Gastroesophageal sphincter (tissue), 4 donors: ENCODE measurements at regions not wholly inside any gene's neighbourhood (a gene's known extent, or its start where the extent isn't known, plus 50 kb on each side); places are given as distances from the start of the nearest gene placed in this dataset.

Experiments used
- ATAC-seq: fragments of 150-250 bp; one replicate; pipeline ENCODE4 v1.9.1; 2016; ENCODE audit warnings: mild to moderate bottlenecking, moderate library complexity
- H3K27ac ChIP-seq, 4 donors: fragments of 200-600 bp; sonication (generic) in 3 of 4; 1 replicate in 3 of 4; 2 replicates in 1 of 4; pipeline ENCODE4 v1.5.1; 2016 to 2019
- H3K27me3 ChIP-seq: fragments of 200-600 bp; sonication (generic); one replicate; pipeline ENCODE4 v1.5.1; 2019
- H3K36me3 ChIP-seq, 2 donors: fragments of 200-600 bp; sonication (generic); one replicate each; pipeline ENCODE4 v1.5.1; 2019; ENCODE audit warnings: control low read depth in 1 of 2
- H3K4me1 ChIP-seq, 3 donors: fragments of 200-600 bp; sonication (generic); 1 replicate in 2 of 3; 2 replicates in 1 of 3; pipeline ENCODE4 v1.5.1; 2016 to 2019; ENCODE audit warnings: control low read depth in 2 of 3
- H3K4me3 ChIP-seq, 2 donors: fragments of 200-600 bp; sonication (generic); one replicate each; pipeline ENCODE4 v1.5.1; 2019; ENCODE audit warnings: mild to moderate bottlenecking in 1 of 2, moderate library complexity in 1 of 2
- H3K9me3 ChIP-seq, 3 donors: fragments of 200-600 bp; sonication (generic); one replicate each; pipeline ENCODE4 v1.5.1; 2017 to 2019; ENCODE audit warnings: control low read depth in 2 of 3
- CTCF ChIP-seq, 4 experiments: fragments of 200-600 bp in 2 of 4; fragments of 450-650 bp in 2 of 4; sonication (generic) in 1 of 4; IDR thresholded peaks; one replicate each; pipeline ENCODE4 v1.5.1; 2017 to 2019; ENCODE audit warnings: antibody characterized with exemption in 4 of 4, mild to moderate bottlenecking in 2 of 4, moderate library complexity in 2 of 4
- EP300 ChIP-seq: sonication (generic); formaldehyde crosslinking; IDR thresholded peaks from one replicate; pipeline ENCODE4 v1.6.1; 2017; ENCODE audit warnings: antibody characterized with exemption, mild to moderate bottlenecking
- POLR2A ChIP-seq, 2 donors: fragments of 450-650 bp; IDR thresholded peaks; one replicate each; pipeline ENCODE4 v1.6.1; 2017; ENCODE audit warnings: antibody characterized with exemption in 2 of 2, mild to moderate bottlenecking in 2 of 2, moderate library complexity in 1 of 2
- POLR2AphosphoS5 ChIP-seq: sonication (generic); formaldehyde crosslinking; IDR thresholded peaks from one replicate; pipeline ENCODE4 v1.6.1; 2017; ENCODE audit warnings: antibody characterized with exemption
- WGBS, 2 donors: methylation state at CpG; one replicate each; pipeline ENCODE4 v1.1.5; 2018; ENCODE audit warnings: low coverage in 1 of 2; 5-methylcytosine and 5-hydroxymethylcytosine counted together

GRCh38 chr7:126213876-126214275 lies 1038.9 kb downstream of the GRM8 start:
- 58% methylated on average over 1 of the region's 1 CpG; no CpG with 5 or more reads in 1 of the 2 donors for WGBS, 2 donors
- ATAC-seq = no peak
- no peak for TF ChIP-seq POLR2AphosphoS5
- no peak for TF ChIP-seq CTCF (IDR thresholded peaks at IDR 0.05)
- no peak for TF ChIP-seq EP300
- TF ChIP-seq POLR2A (IDR thresholded peaks at IDR 0.05) = no peak
- H3K4me1 ChIP-seq = no peaks in the 10 kb centered on the region
- H3K36me3 ChIP-seq = no peaks in the 10 kb centered on the region
- H3K27ac ChIP-seq = no peak overlapping the region
- H3K9me3 ChIP-seq = no peaks in the 10 kb centered on the region
- no peaks in the 10 kb centered on the region for H3K27me3 ChIP-seq
- no peak overlapping the region for H3K4me3 ChIP-seq

- Histone ChIP-seq H3K4me3 (no peak overlapping the region), H3K36me3 (no peaks in the 10 kb centered on the region), H3K27ac (no peak overlapping the region), H3K4me1 (no peaks in the 10 kb centered on the region), H3K9me3 (no peaks in the 10 kb centered on the region), H3K27me3 (no peaks in the 10 kb centered on the region)
- TF ChIP-seq CTCF (IDR thresholded peaks at IDR 0.05) (no peak), EP300 (no peak), POLR2A (IDR thresholded peaks at IDR 0.05) (no peak), POLR2AphosphoS5 (no peak)
- ATAC-seq = no peak
These were observed 1040.9 kb downstream of the GRM8 start for GRCh38 chr7:126211875-126212274.

- TF ChIP-seq EP300 (no peak), POLR2A (IDR thresholded peaks at IDR 0.05) (no peak), POLR2AphosphoS5 (no peak), CTCF (IDR thresholded peaks at IDR 0.05) (no peak)
- no peaks in the 10 kb centered on the region for H3K4me1 ChIP-seq
These were observed 1042.0 kb downstream of the GRM8 start for GRCh38 chr7:126210707-126211106.

GRCh38 chr7:126203185-126203584 lies 1049.6 kb downstream of the GRM8 start:
- Histone ChIP-seq H3K27ac (no peak overlapping the region), H3K4me1 (no peaks in the 10 kb centered on the region), H3K36me3 (no peaks in the 10 kb centered on the region), H3K4me3 (no peak overlapping the region), H3K27me3 (no peaks in the 10 kb centered on the region), H3K9me3 (no peaks in the 10 kb centered on the region)
- 15 to 28% methylated on average over 1 of the region's 1 CpG for WGBS, 2 donors
- TF ChIP-seq POLR2AphosphoS5 (no peak), POLR2A (IDR thresholded peaks at IDR 0.05) (no peak), CTCF (IDR thresholded peaks at IDR 0.05) (no peak), EP300 (no peak)
- ATAC-seq = no peak

More at GRCh38 chr7:126210707-126211106, 1042.0 kb downstream of the GRM8 start:
- Histone ChIP-seq H3K9me3 (no peaks in the 10 kb centered on the region), H3K27ac (no peak overlapping the region), H3K36me3 (no peaks in the 10 kb centered on the region), H3K4me3 (no peak overlapping the region), H3K27me3 (no peaks in the 10 kb centered on the region)
- ATAC-seq = no peak

GRCh38 chr7:126202177-126202576 lies 1050.6 kb downstream of the GRM8 start:
- ATAC-seq = no peak
- Histone ChIP-seq H3K4me3 (no peak overlapping the region), H3K27me3 (no peaks in the 10 kb centered on the region), H3K27ac (no peak overlapping the region), H3K4me1 (no peaks in the 10 kb centered on the region), H3K9me3 (no peaks in the 10 kb centered on the region), H3K36me3 (no peaks in the 10 kb centered on the region)
- TF ChIP-seq EP300 (no peak), POLR2AphosphoS5 (no peak), CTCF (IDR thresholded peaks at IDR 0.05) (no peak), POLR2A (IDR thresholded peaks at IDR 0.05) (no peak)
- 86% methylated on average over 1 of the region's 1 CpG; no CpG with 5 or more reads in 1 of the 2 donors for WGBS, 2 donors
